Left lung (tissue), 4 donors: ENCODE measurements at regions not wholly inside any gene's neighbourhood (a gene's known extent, or its start where the extent isn't known, plus 50 kb on each side); places are given as distances from the start of the nearest gene placed in this dataset.
"Not testable (repeated sequence)": the region's sequence is repeated elsewhere in the genome, so short reads cannot be mapped to it uniquely, and the experiment has no call there.

Experiments used
- ATAC-seq: fragments of 200-7000 bp; cut with Tn5 transposase; one replicate; pipeline ENCODE4 v1.9.1; 2020; ENCODE audit warnings: moderate library complexity
- DNase-seq, 4 donors: peaks; one replicate each; pipeline ENCODE4 v3.0.0-alpha.2; 2013 to 2020
- H3K27ac ChIP-seq, 2 donors: fragments of 200-600 bp; sonication (generic) in 1 of 2; one replicate each; pipeline versions ENCODE4 v1.5.0 to v1.8.0; 2020 to 2021
- H3K27me3 ChIP-seq, 2 donors: fragments of 200-600 bp; sonication (generic) in 1 of 2; one replicate each; pipeline versions ENCODE4 v1.5.0 to v1.8.0; 2020 to 2021
- H3K36me3 ChIP-seq, 2 donors: fragments of 200-600 bp; sonication (generic) in 1 of 2; one replicate each; pipeline versions ENCODE4 v1.5.0 to v1.8.0; 2020 to 2021
- H3K4me1 ChIP-seq, 2 donors: fragments of 200-600 bp; one replicate each; pipeline ENCODE4 v1.8.0; 2021
- H3K4me3 ChIP-seq, 2 donors: fragments of 200-600 bp; sonication (generic) in 1 of 2; one replicate each; pipeline versions ENCODE4 v1.5.0 to v1.8.0; 2020 to 2021; ENCODE audit warnings: mild to moderate bottlenecking in 1 of 2
- H3K9me3 ChIP-seq, 2 donors: fragments of 200-600 bp; sonication (generic) in 1 of 2; one replicate each; pipeline versions ENCODE4 v1.5.0 to v1.8.0; 2020 to 2021
- CTCF ChIP-seq, 2 donors: fragments of 200-600 bp; sonication (generic) in 1 of 2; IDR thresholded peaks; one replicate each; pipeline versions ENCODE4 v1.5.0 to v1.8.0; 2021; ENCODE audit warnings: antibody characterized with exemption in 2 of 2
- intact Hi-C, 2 donors: fragments of 100-400 bp; cut with DNase I; formaldehyde crosslinking; loops; one replicate each; pipeline versions ENCODE4 v1.11.2 to v1.14.2; 2022
- donor health status: DM: no; HTN: yes; CAD: no.
- donor health status: DM: no; HTN: no; CAD: no.

- H3K4me3 ChIP-seq, result no peak overlapping the region
- TF ChIP-seq CTCF (IDR thresholded peaks at IDR 0.05), result no peak
- intact Hi-C loops, result no loop called here
- H3K27ac ChIP-seq, result no peak overlapping the region
- no peaks in the 10 kb centered on the region for H3K9me3 ChIP-seq
- ATAC-seq (no peak), DNase-seq (no peak)
- no peaks in the 10 kb centered on the region for H3K36me3 ChIP-seq
- no peaks in the 10 kb centered on the region for H3K4me1 ChIP-seq
- H3K27me3 ChIP-seq, result no peaks in the 10 kb centered on the region
Measured at GRCh38 chr1:113298941-113299340, 91.4 kb upstream of the MAGI3 start.

GRCh38 chr1:113302636-113303035, 87.7 kb upstream of the MAGI3 start:
- no peaks in the 10 kb centered on the region for H3K4me1 ChIP-seq
- DNase-seq, result no peak
- no peaks in the 10 kb centered on the region for H3K36me3 ChIP-seq
- TF ChIP-seq CTCF (IDR thresholded peaks at IDR 0.05), result no peak
- no peak for ATAC-seq
- H3K27ac ChIP-seq, result no peak overlapping the region
- H3K4me3 ChIP-seq, result no peak overlapping the region
- H3K27me3 ChIP-seq, result no peaks in the 10 kb centered on the region
- H3K9me3 ChIP-seq, result no peaks in the 10 kb centered on the region
- intact Hi-C loops, result no loop called here

GRCh38 chr1:113303267-113303666, 87.0 kb upstream of the MAGI3 start:
- ATAC-seq, result no peak
- Histone ChIP-seq H3K27me3 (no peaks in the 10 kb centered on the region), H3K4me3 (no peak overlapping the region), H3K36me3 (no peaks in the 10 kb centered on the region), H3K4me1 (no peaks in the 10 kb centered on the region), H3K27ac (no peak overlapping the region), H3K9me3 (no peaks in the 10 kb centered on the region)
- no peak for DNase-seq
- intact Hi-C loops, result no loop called here
- no peak for TF ChIP-seq CTCF (IDR thresholded peaks at IDR 0.05)

GRCh38 chr1:113305029-113305428, 85.3 kb upstream of the MAGI3 start:
- ATAC-seq, H3K4me1 ChIP-seq, H3K27ac ChIP-seq, H3K36me3 ChIP-seq, H3K9me3 ChIP-seq, intact Hi-C loops, H3K4me3 ChIP-seq, DNase-seq, H3K27me3 ChIP-seq: not testable (repeated sequence)

- intact Hi-C loops, result no loop called here
- ATAC-seq, result peak; percentile 86
- Histone ChIP-seq H3K4me3 (no peak overlapping the region), H3K36me3 (no peaks in the 10 kb centered on the region), H3K9me3 (peaks cover 0 to 5% of the 10 kb centered on the region in 2 donors), H3K4me1 (no peaks in the 10 kb centered on the region), H3K27me3 (no peaks in the 10 kb centered on the region), H3K27ac (no peak overlapping the region)
- no peak for DNase-seq
- no peak for TF ChIP-seq CTCF (IDR thresholded peaks at IDR 0.05)
Measured at GRCh38 chr1:113307771-113308445, 82.4 kb upstream of the MAGI3 start.

- H3K27me3 ChIP-seq, H3K4me3 ChIP-seq, H3K27ac ChIP-seq, H3K4me1 ChIP-seq, H3K9me3 ChIP-seq, DNase-seq, ATAC-seq, intact Hi-C loops, H3K36me3 ChIP-seq: not testable (repeated sequence)
Measured at GRCh38 chr1:113312651-113313050, 77.7 kb upstream of the MAGI3 start.
